T-helper 2 cell treated with Interferon-gamma antibody and Interleukin-4, amounts not matched to agents 5 μg/mL and 100 μg/mL, for 36 hours (primary cell): ENCODE measurements at regions not wholly inside any gene's neighbourhood (a gene's known extent, or its start where the extent isn't known, plus 50 kb on each side); places are given as distances from the start of the nearest gene placed in this dataset.

Experiments
- DNase-seq: peaks from one replicate; pipeline ENCODE4 v3.0.0; 2021; ENCODE audit warnings: low spot score
- H3K27ac Mint-ChIP-seq: one replicate; pipeline ENCODE4 v1.8.0; 2021; ENCODE audit warnings: mild to moderate bottlenecking, mixed read lengths
- H3K27me3 Mint-ChIP-seq: one replicate; pipeline ENCODE4 v1.8.0; 2021; ENCODE audit warnings: low read depth, mixed read lengths
- H3K36me3 Mint-ChIP-seq: one replicate; pipeline ENCODE4 v1.8.0; 2021; ENCODE audit warnings: low read depth, mixed read lengths
- H3K4me1 Mint-ChIP-seq: one replicate; pipeline ENCODE4 v1.8.0; 2021; ENCODE audit warnings: low read depth, mixed read lengths
- H3K4me3 Mint-ChIP-seq: one replicate; pipeline ENCODE4 v1.8.0; 2022; ENCODE audit warnings: mild to moderate bottlenecking, moderate library complexity, mixed read lengths
- H3K9me3 Mint-ChIP-seq: one replicate; pipeline ENCODE4 v1.8.0; 2021; ENCODE audit warnings: mixed read lengths

- Mint-ChIP-seq H3K36me3 (no peaks in the 10 kb centered on the region), H3K4me3 (no peak overlapping the region), H3K9me3 (peaks cover 5% of the 10 kb centered on the region), H3K27ac (no peak overlapping the region), H3K4me1 (no peaks in the 10 kb centered on the region), H3K27me3 (no peaks in the 10 kb centered on the region)
- DNase-seq, result no peak
Measured at GRCh38 chr18:37674570-37674969, 109.0 kb upstream of the CELF4 start.

DNA sequence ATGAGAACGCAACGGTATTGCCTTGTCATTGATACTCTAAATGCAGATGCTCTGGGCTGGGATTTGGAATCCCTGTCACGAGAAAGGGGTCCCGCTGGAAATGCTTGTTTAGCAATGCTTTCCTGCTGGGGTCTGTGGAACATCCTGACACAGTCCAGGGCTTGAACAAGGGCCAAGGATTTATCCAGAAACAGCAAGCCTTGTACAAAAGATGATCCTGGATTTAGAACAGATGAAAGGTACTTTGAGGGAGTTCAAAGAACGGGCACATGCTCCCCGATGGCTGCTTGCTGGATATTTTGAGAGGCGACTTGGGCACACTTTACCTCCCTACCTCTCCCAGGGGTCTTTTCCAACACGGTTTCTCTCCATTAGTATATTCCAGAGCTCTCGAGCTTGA is 108.1 kb upstream of the CELF4 start:
- no peaks in the 10 kb centered on the region for H3K36me3 Mint-ChIP-seq
- no peaks in the 10 kb centered on the region for H3K27me3 Mint-ChIP-seq
- H3K4me3 Mint-ChIP-seq, result no peak overlapping the region
- peaks cover 5% of the 10 kb centered on the region for H3K9me3 Mint-ChIP-seq
- H3K4me1 Mint-ChIP-seq, result no peaks in the 10 kb centered on the region
- no peak overlapping the region for H3K27ac Mint-ChIP-seq
- DNase-seq, result no peak

DNA sequence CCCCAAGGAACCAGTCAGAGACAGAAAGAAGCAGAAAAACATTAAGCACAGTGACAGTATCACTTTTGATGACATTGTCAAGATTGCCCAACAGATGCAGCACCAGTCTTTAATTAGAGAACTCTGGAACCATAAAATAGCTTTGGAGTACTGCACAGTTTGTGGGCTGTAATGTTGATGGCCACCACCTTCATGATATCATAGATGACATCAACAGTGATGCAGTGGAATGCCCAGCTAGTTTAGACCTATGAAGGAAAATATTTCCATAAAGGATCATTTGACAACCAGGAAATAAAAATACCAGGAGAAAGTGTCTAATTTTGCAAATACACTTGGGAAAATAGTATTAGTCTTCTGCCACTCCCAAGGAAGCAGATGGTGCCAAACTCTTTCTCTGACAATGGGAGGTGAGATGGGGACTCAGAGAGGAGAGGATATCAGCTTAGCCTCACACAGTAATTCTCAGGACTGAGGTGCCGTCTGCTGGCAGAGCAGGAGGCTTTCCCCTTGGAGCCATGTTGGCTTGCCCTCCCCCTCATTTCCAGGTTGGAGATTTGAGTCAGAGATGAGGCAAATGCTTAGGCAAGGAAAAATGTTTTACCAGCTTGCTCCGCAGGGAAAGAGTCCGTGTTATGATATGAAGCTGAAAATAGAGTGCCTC is 107.5 kb upstream of the CELF4 start:
- DNase-seq, result no peak
- H3K4me3 Mint-ChIP-seq, result no peak overlapping the region
- no peaks in the 10 kb centered on the region for H3K4me1 Mint-ChIP-seq
- no peaks in the 10 kb centered on the region for H3K27me3 Mint-ChIP-seq
- peaks cover 5% of the 10 kb centered on the region for H3K9me3 Mint-ChIP-seq
- H3K36me3 Mint-ChIP-seq, result no peaks in the 10 kb centered on the region
- no peak overlapping the region for H3K27ac Mint-ChIP-seq

DNA sequence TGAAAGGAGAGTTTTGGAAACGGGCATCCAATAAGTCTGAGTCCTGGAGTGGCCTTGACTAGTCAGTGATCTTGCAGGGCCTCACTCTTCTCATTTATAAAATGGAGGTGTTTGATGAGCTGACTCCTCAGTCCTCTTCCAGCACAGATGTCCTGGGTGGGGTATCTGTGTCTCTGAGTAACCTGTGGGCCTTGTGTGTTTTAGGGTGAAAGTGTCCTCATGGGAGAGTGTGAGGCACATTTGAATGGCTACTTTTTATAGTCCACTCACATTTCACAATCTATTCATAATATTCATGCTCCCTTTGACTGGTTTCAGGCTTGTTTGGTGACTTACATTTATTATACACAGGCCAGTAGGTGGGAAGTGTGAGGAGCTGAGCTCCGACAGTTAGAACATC is 106.4 kb upstream of the CELF4 start:
- Mint-ChIP-seq H3K27ac (no peak overlapping the region), H3K36me3 (no peaks in the 10 kb centered on the region), H3K4me3 (no peak overlapping the region), H3K9me3 (peaks cover 5% of the 10 kb centered on the region), H3K27me3 (no peaks in the 10 kb centered on the region), H3K4me1 (no peaks in the 10 kb centered on the region)
- no peak for DNase-seq

DNA sequence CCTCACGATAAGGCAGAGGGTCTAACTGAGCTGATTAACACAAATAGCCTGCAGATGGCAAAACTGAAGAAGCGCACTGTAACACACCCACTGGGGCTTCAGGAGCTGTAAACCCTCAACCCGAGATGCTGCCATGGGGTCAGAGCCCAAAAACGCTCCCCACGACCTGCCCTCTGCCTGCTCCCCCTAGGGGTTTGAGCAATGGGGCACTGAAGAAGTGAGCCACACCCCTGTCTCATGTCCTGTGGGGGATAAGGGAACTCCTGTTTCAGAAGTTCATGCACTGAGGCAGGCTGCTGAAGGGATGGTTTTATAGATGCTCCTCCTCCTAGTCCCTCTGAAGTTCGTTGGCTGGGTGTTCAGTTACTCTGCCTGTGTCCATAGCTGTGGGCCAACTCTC is 105.9 kb upstream of the CELF4 start:
- peaks cover 5% of the 10 kb centered on the region for H3K9me3 Mint-ChIP-seq
- H3K36me3 Mint-ChIP-seq, result no peaks in the 10 kb centered on the region
- no peak overlapping the region for H3K4me3 Mint-ChIP-seq
- no peaks in the 10 kb centered on the region for H3K4me1 Mint-ChIP-seq
- no peak overlapping the region for H3K27ac Mint-ChIP-seq
- no peaks in the 10 kb centered on the region for H3K27me3 Mint-ChIP-seq
- DNase-seq, result no peak

GRCh38 chr18:37671119-37671518 is 105.5 kb upstream of the CELF4 start:
- Mint-ChIP-seq H3K27ac (no peak overlapping the region), H3K27me3 (no peaks in the 10 kb centered on the region), H3K4me1 (no peaks in the 10 kb centered on the region), H3K9me3 (peaks cover 5% of the 10 kb centered on the region), H3K4me3 (no peak overlapping the region), H3K36me3 (no peaks in the 10 kb centered on the region)
- no peak for DNase-seq

DNA sequence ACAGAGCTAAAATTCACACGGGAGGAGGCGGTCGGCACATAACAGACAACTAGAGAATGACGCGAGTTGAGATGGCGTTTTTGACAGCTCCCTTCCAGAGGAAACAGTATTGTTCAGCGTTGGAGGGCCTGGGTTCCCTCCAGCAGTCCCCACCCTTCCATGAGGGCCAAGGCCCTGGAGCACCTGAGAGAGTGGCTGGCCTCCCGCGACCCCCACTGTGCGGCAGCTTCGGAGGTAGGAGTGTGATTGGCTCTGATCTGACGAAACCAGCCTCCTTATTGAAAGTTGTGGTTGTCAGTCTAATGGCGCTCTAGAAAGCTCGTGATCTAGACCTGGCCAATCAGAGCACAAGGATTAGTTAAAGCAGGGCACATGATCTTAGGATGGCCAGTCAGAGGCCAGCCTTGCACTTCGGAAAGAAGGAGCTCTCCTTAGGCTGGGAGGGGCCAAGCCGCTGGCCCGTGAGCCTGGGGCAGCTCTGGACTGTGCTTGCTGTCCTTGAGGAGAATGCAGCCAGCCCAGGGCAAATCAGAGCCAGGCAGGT is 104.5 kb upstream of the CELF4 start:
- no peak overlapping the region for H3K27ac Mint-ChIP-seq

DNA sequence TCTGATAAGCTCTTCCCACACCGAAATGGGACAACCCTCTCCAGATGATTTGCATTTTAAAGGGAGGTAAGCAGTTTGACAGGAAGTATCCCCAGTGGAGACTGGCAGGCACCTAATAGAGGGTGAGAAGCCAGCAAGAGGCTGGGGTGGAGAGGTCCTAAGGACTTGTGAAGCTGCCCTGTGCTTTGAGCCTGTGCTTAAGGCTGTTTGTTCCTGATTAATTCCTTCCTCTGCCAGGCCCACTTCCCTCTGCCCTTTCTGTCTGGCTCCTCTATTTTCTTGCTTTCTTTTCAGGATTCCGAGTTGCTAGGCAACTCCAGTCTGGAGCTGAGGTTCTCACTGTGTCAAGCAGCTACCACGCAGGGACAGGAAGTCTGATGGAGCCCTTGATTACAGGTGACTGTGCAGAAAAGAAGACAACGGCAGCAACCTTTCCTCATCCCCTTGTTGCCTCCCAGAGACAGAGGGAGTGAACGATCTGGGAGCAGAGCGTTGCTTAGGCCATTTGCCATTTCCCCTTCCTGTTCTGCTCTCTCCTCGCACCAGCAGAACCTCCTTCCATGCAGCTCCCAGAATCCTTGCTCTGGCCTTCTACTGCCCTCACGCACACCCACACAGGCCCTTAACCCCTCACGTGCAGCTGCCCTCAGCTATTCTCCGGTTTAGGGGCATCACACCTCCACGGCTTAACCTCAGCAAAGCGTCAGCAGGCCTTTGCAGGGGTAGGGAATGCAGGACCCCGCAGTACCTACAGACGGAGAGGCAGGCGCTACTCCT is 103.6 kb upstream of the CELF4 start:
- peaks cover 5% of the 10 kb centered on the region for H3K9me3 Mint-ChIP-seq
- H3K4me3 Mint-ChIP-seq, result no peak overlapping the region
- no peaks in the 10 kb centered on the region for H3K4me1 Mint-ChIP-seq
- H3K27me3 Mint-ChIP-seq, result no peaks in the 10 kb centered on the region
- no peaks in the 10 kb centered on the region for H3K36me3 Mint-ChIP-seq
- DNase-seq, result no peak
- no peak overlapping the region for H3K27ac Mint-ChIP-seq

More for the DNA sequence above, 104.5 kb upstream of the CELF4 start:
- DNase-seq, result no peak
- H3K4me1 Mint-ChIP-seq, result no peaks in the 10 kb centered on the region
- no peaks in the 10 kb centered on the region for H3K36me3 Mint-ChIP-seq
- H3K27me3 Mint-ChIP-seq, result no peaks in the 10 kb centered on the region
- peaks cover 5% of the 10 kb centered on the region for H3K9me3 Mint-ChIP-seq
- no peak overlapping the region for H3K4me3 Mint-ChIP-seq

DNA sequence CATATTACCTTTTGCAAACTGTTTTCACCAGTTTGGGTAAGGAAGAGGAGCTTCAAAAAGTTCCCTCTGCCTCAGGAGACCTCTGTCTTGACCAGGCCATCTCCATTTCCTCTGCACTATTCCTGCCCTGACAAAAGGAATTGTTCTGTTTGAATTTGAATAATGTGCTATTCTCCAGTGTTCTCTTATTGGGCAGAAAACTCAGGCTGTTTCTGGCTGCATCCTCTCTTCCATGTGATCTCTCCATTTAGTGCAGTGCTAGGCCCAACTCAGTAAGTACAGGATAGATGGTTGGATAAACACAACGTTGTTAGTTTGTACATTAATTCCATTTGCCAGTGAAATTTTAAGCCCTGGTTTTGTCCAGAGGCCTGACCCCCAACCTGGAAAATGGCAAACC is 102.2 kb upstream of the CELF4 start:
- Mint-ChIP-seq H3K36me3 (no peaks in the 10 kb centered on the region), H3K4me1 (no peaks in the 10 kb centered on the region), H3K27me3 (no peaks in the 10 kb centered on the region), H3K9me3 (peaks cover 5% of the 10 kb centered on the region), H3K4me3 (no peak overlapping the region), H3K27ac (no peak overlapping the region)
- no peak for DNase-seq

- H3K36me3 Mint-ChIP-seq, result no peaks in the 10 kb centered on the region
- no peak overlapping the region for H3K27ac Mint-ChIP-seq
- H3K4me1 Mint-ChIP-seq, result no peaks in the 10 kb centered on the region
- no peak overlapping the region for H3K4me3 Mint-ChIP-seq
- H3K27me3 Mint-ChIP-seq, result no peaks in the 10 kb centered on the region
- no peak for DNase-seq
- peaks cover 5% of the 10 kb centered on the region for H3K9me3 Mint-ChIP-seq
Measured at GRCh38 chr18:37666991-37667390, 101.4 kb upstream of the CELF4 start.

- Mint-ChIP-seq H3K27ac (no peak overlapping the region), H3K36me3 (no peaks in the 10 kb centered on the region)
Measured at GRCh38 chr18:37666451-37666850, 100.9 kb upstream of the CELF4 start.

DNA sequence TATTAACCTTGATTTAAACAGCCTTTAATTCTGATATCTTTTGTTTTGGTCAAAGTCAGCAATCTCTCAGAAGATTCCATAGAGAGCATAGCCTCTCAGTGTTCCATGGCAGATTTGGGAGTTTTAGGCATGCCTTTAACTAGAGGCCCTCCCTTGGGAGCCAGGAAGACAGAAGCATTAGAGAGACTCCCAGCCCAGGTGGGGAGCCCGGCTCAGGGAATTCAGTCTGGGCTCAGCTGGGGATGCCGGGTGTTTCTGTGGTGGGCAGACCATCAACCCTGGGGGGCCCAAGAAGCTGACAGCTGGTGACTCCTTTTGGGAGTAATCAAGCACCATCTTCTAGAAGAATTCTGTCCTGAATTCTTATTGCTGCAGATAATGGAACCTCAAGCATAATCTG is 99.7 kb upstream of the CELF4 start:
- Mint-ChIP-seq H3K4me3 (no peak overlapping the region), H3K27me3 (no peaks in the 10 kb centered on the region), H3K9me3 (no peaks in the 10 kb centered on the region), H3K36me3 (no peaks in the 10 kb centered on the region), H3K27ac (no peak overlapping the region), H3K4me1 (no peaks in the 10 kb centered on the region)
- DNase-seq, result no peak

More at GRCh38 chr18:37666451-37666850, 100.9 kb upstream of the CELF4 start:
- Mint-ChIP-seq H3K4me1 (no peaks in the 10 kb centered on the region), H3K27me3 (no peaks in the 10 kb centered on the region), H3K9me3 (peaks cover 5% of the 10 kb centered on the region), H3K4me3 (no peak overlapping the region)
- DNase-seq, result no peak

DNA sequence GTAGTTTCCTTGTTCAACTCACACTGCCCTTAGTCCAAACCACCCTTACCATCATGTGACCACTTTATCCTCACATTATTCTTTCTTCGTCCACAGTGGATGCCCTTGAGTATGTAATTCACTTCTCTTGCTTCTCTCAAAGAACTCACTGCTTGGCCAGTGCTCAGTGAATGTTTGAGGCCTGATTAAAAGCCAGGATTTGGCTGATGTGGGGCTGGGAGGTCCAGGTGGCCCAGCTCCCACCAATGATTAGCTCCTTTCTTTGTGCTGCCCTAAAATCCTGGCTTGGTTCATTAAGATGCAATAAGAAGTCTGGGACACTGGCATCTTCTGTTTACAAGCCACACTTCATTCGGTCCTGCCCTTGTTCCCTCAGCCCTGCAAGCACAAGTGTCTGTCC is 97.8 kb upstream of the CELF4 start:
- no peak for DNase-seq
- no peaks in the 10 kb centered on the region for H3K27me3 Mint-ChIP-seq

GRCh38 chr18:37662546-37663339 is 97.1 kb upstream of the CELF4 start:
- no peaks in the 10 kb centered on the region for H3K9me3 Mint-ChIP-seq
- no peak overlapping the region for H3K4me3 Mint-ChIP-seq
- DNase-seq, result no peak
- no peaks in the 10 kb centered on the region for H3K36me3 Mint-ChIP-seq
- H3K27me3 Mint-ChIP-seq, result no peaks in the 10 kb centered on the region
- no peaks in the 10 kb centered on the region for H3K4me1 Mint-ChIP-seq
- H3K27ac Mint-ChIP-seq, result no peak overlapping the region

More for the DNA sequence above, 97.8 kb upstream of the CELF4 start:
- Mint-ChIP-seq H3K36me3 (no peaks in the 10 kb centered on the region), H3K4me1 (no peaks in the 10 kb centered on the region), H3K4me3 (no peak overlapping the region), H3K9me3 (no peaks in the 10 kb centered on the region), H3K27ac (no peak overlapping the region)
